Peyer's patch (tissue), 4 donors: ENCODE measurements at regions not wholly inside any gene's neighbourhood (a gene's known extent, or its start where the extent isn't known, plus 50 kb on each side); places are given as distances from the start of the nearest gene placed in this dataset.

Source experiments
- POLR2A ChIP-seq, 2 donors: fragments of 450-650 bp; IDR thresholded peaks; one replicate each; pipeline ENCODE4 v1.5.1; 2017; ENCODE audit warnings: antibody characterized with exemption in 2 of 2, mild to moderate bottlenecking in 2 of 2, moderate library complexity in 2 of 2
- TF ChIP-seq, protein P1 (sequence below), 6 experiments: fragments of 450-650 bp in 4 of 6; fragments of 200-600 bp in 2 of 6; sonication (generic) in 1 of 6; IDR thresholded peaks; one replicate each; pipeline ENCODE4 v1.5.1; 2017 to 2019; ENCODE audit warnings: antibody characterized with exemption in 6 of 6, mild to moderate bottlenecking in 3 of 6, moderate library complexity in 1 of 6

DNA sequence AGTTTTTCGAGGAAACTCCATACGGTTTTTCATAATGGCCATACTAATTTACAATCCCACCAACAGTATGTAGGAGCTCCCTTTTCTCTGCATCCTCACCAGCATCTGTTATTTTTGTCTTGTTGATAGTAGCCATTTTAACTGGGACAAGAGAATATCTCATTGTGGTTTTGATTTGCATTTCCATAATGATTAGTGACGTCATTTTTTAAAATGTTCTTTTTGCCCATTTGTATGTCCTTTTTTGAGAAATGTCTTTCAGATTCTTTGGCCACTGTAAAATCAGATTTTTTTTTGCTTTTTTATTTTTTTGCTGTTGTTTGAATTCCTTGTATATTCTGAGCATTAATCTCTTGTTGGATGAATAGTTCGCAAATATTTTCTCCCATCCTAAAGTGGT lies 243.9 kb downstream of the TRIML1 start:
- TF ChIP-seq, protein P1, sequence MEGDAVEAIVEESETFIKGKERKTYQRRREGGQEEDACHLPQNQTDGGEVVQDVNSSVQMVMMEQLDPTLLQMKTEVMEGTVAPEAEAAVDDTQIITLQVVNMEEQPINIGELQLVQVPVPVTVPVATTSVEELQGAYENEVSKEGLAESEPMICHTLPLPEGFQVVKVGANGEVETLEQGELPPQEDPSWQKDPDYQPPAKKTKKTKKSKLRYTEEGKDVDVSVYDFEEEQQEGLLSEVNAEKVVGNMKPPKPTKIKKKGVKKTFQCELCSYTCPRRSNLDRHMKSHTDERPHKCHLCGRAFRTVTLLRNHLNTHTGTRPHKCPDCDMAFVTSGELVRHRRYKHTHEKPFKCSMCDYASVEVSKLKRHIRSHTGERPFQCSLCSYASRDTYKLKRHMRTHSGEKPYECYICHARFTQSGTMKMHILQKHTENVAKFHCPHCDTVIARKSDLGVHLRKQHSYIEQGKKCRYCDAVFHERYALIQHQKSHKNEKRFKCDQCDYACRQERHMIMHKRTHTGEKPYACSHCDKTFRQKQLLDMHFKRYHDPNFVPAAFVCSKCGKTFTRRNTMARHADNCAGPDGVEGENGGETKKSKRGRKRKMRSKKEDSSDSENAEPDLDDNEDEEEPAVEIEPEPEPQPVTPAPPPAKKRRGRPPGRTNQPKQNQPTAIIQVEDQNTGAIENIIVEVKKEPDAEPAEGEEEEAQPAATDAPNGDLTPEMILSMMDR (IDR thresholded peaks at IDR 0.05): no peak
- TF ChIP-seq POLR2A (IDR thresholded peaks at IDR 0.05): no peak
